Esophagus squamous epithelium (tissue), 5 donors: ENCODE measurements at regions not wholly inside any gene's neighbourhood (a gene's known extent, or its start where the extent isn't known, plus 50 kb on each side); places are given as distances from the start of the nearest gene placed in this dataset.

Experiments
- DNase-seq: peaks from one replicate; lab custom pipeline; 2025; lab: John Stamatoyannopoulos, UW
- H3K27ac ChIP-seq, 4 donors: fragments of 200-600 bp; sonication (generic); one replicate each; pipeline ENCODE4 v1.5.1; 2016 to 2019; ENCODE audit warnings: mild to moderate bottlenecking in 1 of 4
- H3K27me3 ChIP-seq, 4 donors: fragments of 200-600 bp; sonication (generic); 1 replicate in 3 of 4; 2 replicates in 1 of 4; pipeline versions ENCODE4 v1.5.1 to v1.6.0; 2017 to 2021; ENCODE audit warnings: antibody characterized with exemption in 1 of 4
- H3K36me3 ChIP-seq, 3 donors: fragments of 200-600 bp; sonication (generic); one replicate each; pipeline ENCODE4 v1.5.1; 2016 to 2019
- H3K4me1 ChIP-seq, 3 donors: fragments of 200-600 bp; sonication (generic); one replicate each; pipeline ENCODE4 v1.5.1; 2017 to 2019
- H3K4me3 ChIP-seq, 4 donors: fragments of 200-600 bp; sonication (generic); 1 replicate in 3 of 4; 2 replicates in 1 of 4; pipeline ENCODE4 v1.5.1; 2016 to 2019; ENCODE audit warnings: mild to moderate bottlenecking in 2 of 4, moderate library complexity in 1 of 4
- H3K9me3 ChIP-seq, 3 donors: fragments of 200-600 bp; sonication (generic); one replicate each; pipeline ENCODE4 v1.5.1; 2016 to 2019
- POLR2A ChIP-seq, 4 donors: fragments of 450-650 bp; IDR thresholded peaks; one replicate each; pipeline ENCODE4 v1.6.1; 2017; ENCODE audit warnings: antibody characterized with exemption in 4 of 4, mild to moderate bottlenecking in 4 of 4, moderate library complexity in 3 of 4
- WGBS, 2 donors: methylation state at CpG; one replicate each; pipeline ENCODE4 v1.1.5; 2018; 5-methylcytosine and 5-hydroxymethylcytosine counted together
- intact Hi-C: fragments of 100-400 bp; cut with DNase I; formaldehyde crosslinking; loops from one replicate; pipeline ENCODE4 v1.15.0; 2022
- TF ChIP-seq, protein P1 (sequence below), 6 experiments: fragments of 450-650 bp in 4 of 6; fragments of 200-600 bp in 2 of 6; sonication (generic) in 2 of 6; IDR thresholded peaks; one replicate each; pipeline ENCODE4 v1.5.1; 2016 to 2019; ENCODE audit warnings: antibody characterized with exemption in 6 of 6, mild to moderate bottlenecking in 4 of 6, moderate library complexity in 4 of 6
- donor health status: DM: yes; HTN: yes; CAD: no.

DNA sequence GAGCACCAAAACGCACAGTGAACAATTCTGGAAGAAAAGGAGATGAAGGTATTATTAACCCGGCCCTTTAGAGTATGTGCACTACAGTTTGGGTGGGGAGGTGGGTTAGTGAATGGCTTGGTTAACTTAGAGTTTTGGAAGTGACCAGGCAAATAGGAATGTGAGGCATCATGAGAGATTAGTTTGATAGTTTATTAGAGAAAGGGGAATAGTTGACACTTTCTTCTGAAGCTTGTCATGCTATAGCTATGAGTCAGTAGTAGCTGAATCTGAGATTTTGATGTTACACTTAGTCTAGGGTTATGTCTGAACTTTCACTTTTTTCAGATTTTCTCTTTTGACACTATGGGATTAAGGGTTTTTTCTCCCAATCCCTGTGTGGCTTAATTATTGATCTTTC lies 567.2 kb downstream of the SNAPC1 start:
- intact Hi-C loops, result no loop called here
- Histone ChIP-seq H3K27me3 (no peaks in the 10 kb centered on the region), H3K9me3 (no peaks in the 10 kb centered on the region), H3K4me3 (no peak overlapping the region), H3K36me3 (no peaks in the 10 kb centered on the region), H3K4me1 (no peaks in the 10 kb centered on the region), H3K27ac (no peak overlapping the region)
- WGBS, 2 donors, result 94 to 95% methylated on average over 1 of the region's 2 CpGs
- DNase-seq, result no peak
- TF ChIP-seq, protein P1, sequence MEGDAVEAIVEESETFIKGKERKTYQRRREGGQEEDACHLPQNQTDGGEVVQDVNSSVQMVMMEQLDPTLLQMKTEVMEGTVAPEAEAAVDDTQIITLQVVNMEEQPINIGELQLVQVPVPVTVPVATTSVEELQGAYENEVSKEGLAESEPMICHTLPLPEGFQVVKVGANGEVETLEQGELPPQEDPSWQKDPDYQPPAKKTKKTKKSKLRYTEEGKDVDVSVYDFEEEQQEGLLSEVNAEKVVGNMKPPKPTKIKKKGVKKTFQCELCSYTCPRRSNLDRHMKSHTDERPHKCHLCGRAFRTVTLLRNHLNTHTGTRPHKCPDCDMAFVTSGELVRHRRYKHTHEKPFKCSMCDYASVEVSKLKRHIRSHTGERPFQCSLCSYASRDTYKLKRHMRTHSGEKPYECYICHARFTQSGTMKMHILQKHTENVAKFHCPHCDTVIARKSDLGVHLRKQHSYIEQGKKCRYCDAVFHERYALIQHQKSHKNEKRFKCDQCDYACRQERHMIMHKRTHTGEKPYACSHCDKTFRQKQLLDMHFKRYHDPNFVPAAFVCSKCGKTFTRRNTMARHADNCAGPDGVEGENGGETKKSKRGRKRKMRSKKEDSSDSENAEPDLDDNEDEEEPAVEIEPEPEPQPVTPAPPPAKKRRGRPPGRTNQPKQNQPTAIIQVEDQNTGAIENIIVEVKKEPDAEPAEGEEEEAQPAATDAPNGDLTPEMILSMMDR (IDR thresholded peaks at IDR 0.05), result no peak
- TF ChIP-seq POLR2A (IDR thresholded peaks at IDR 0.05), result no peak

DNA sequence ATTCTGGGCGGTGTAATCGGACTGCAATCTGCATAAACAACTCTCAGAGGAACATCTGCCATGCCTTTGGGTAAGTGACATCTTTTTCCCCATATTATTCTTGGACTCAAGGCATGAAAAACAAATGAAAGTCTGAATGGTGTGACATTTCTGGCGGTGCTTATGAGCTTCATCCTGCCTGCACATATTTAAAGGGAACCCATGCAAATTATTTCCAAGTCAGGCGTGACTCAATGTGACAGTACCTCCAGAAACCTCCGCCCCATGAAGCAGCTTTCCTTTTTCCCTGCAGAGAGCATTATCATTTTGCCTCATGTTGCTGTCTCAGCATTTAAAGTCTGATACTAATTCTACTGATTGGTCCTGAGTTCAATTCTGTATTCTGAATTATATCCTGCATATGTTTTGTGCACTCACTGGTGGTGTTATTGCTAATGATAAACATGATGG lies 585.4 kb downstream of the SNAPC1 start:
- Histone ChIP-seq H3K9me3 (peaks cover 0 to 8% (median 5%) of the 10 kb centered on the region in 3 donors), H3K27ac (no peak overlapping the region), H3K4me1 (no peaks in the 10 kb centered on the region), H3K27me3 (no peaks in the 10 kb centered on the region), H3K4me3 (no peak overlapping the region), H3K36me3 (no peaks in the 10 kb centered on the region)
- no peak for DNase-seq
- intact Hi-C loops, result no loop called here
- 54 to 62% methylated on average over 5 of the region's 5 CpGs for WGBS, 2 donors
- TF ChIP-seq, protein P1 (IDR thresholded peaks at IDR 0.05), result no peak
- TF ChIP-seq POLR2A (IDR thresholded peaks at IDR 0.05), result no peak

DNA sequence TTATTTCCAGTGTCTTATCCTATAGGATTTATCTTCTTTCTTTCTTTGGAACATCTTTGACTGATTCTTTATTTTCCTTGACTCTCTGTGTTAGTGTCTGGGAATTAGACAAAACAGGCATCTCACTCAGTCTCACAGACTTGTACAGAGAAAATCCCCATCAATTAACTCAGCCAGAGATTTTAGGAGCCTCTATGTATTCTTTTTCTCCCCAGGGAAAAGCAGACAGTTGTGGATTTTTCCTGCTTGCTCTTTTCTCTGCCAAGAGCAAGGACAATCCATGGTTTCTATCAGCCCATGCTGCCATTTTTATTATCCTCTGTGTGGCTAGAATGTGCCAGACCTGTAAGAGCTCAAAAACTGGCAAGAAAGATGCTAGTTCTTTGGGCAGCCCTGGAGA lies 595.1 kb downstream of the SNAPC1 start:
- intact Hi-C loops, result no loop called here
- H3K4me3 ChIP-seq, result no peak overlapping the region
- H3K4me1 ChIP-seq, result no peaks in the 10 kb centered on the region
- H3K36me3 ChIP-seq, result no peaks in the 10 kb centered on the region
- TF ChIP-seq, protein P1 (IDR thresholded peaks at IDR 0.05), result no peak
- TF ChIP-seq POLR2A (IDR thresholded peaks at IDR 0.05), result no peak
- H3K9me3 ChIP-seq, result peaks cover 0 to 37% (median 13%) of the 10 kb centered on the region in 3 donors
- H3K27ac ChIP-seq, result no peak overlapping the region
- no peaks in the 10 kb centered on the region for H3K27me3 ChIP-seq
- no peak for DNase-seq

DNA sequence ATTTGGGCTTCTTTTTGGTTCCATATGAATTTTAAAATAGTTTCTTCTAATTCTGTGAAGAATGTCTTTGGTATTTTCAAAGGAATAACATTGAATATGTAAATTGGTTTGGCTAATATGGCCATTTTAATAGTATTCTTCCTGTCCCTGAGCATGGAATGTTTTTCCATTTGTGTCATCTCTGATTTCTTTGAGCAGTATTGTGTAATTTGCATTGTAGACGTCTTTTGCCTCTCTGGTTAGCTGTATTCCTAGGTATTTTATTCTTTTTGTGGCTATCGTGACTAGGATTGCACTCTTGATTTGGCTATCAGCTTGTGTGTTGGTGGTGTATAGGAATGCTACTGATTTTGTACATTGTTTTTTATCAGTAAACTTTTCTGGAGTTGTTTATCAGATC lies 601.9 kb downstream of the SNAPC1 start:
- Histone ChIP-seq H3K36me3 (no peaks in the 10 kb centered on the region), H3K27ac (no peak overlapping the region), H3K4me1 (peaks cover 0 to 7% (median 0%) of the 10 kb centered on the region in 3 donors), H3K9me3 (no peaks in the 10 kb centered on the region), H3K27me3 (no peaks in the 10 kb centered on the region), H3K4me3 (no peak overlapping the region)
- intact Hi-C loops, result no loop called here
- TF ChIP-seq, protein P1 (IDR thresholded peaks at IDR 0.05), result no peak
- TF ChIP-seq POLR2A (IDR thresholded peaks at IDR 0.05), result no peak
- DNase-seq, result no peak
- WGBS, 2 donors, result 33 to 59% methylated on average over 2 of the region's 2 CpGs

DNA sequence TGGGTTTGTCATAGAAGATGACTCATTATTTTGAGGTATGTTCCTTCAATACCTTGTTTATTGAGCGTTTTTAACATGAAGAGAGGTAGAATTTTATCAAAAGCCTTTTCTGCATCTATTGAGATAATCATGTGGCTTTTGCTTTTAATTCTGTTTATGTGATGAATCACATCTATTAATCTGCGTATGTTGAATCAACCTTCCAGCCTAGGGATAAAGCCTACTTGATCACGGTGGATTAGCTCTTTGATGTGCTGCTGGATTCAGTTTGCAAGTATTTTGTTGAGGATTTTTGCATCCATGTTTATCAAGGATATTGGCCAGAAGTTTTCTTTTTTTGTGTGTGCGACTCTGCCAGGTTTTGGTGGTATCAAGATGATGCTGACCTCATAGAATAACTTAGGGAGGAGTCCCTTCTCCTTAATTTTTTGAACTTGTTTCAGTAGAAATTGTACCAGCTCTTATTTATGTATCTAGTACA lies 602.6 kb downstream of the SNAPC1 start:
- Histone ChIP-seq H3K9me3 (no peaks in the 10 kb centered on the region), H3K27ac (no peak overlapping the region), H3K4me3 (no peak overlapping the region), H3K36me3 (no peaks in the 10 kb centered on the region), H3K27me3 (peaks cover 0 to 4% (median 0%) of the 10 kb centered on the region in 4 donors), H3K4me1 (peaks cover 0 to 7% (median 0%) of the 10 kb centered on the region in 3 donors)
- 11 to 28% methylated on average over 4 of the region's 4 CpGs for WGBS, 2 donors
- DNase-seq, result no peak
- intact Hi-C loops, result no loop called here
- TF ChIP-seq POLR2A (IDR thresholded peaks at IDR 0.05), result no peak
- TF ChIP-seq, protein P1 (IDR thresholded peaks at IDR 0.05), result no peak
